IPS DF 4.7 (cell line): ENCODE measurements at regions not wholly inside any gene's neighbourhood (a gene's known extent, or its start where the extent isn't known, plus 50 kb on each side); places are given as distances from the start of the nearest gene placed in this dataset.

ENCODE experiments used
- DNase-seq: peaks from one replicate; pipeline ENCODE4 v3.0.0-alpha.2; 2013; ENCODE audit warnings: low spot score; ENCODE audit errors: extremely low read depth

GRCh38 chr17:68665373-68665772 is 64.2 kb upstream of the FAM20A start:
- DNase-seq = no peak

- DNase-seq = no peak
Measured at GRCh38 chr17:68662479-68662878, 61.3 kb upstream of the FAM20A start.

- DNase-seq = no peak
Measured at GRCh38 chr17:68662037-68662432, 60.9 kb upstream of the FAM20A start.

- DNase-seq = no peak
Measured at GRCh38 chr17:68661265-68662036, 60.3 kb upstream of the FAM20A start.

- no peak for DNase-seq
Measured at GRCh38 chr17:68660302-68660701, 59.1 kb upstream of the FAM20A start.

GRCh38 chr17:68658999-68659780 is 58.0 kb upstream of the FAM20A start:
- DNase-seq = no peak

GRCh38 chr17:68657576-68657975 is 56.4 kb upstream of the FAM20A start:
- DNase-seq = no peak

- no peak for DNase-seq
Measured at GRCh38 chr17:68657166-68657565, 56.0 kb upstream of the FAM20A start.

GRCh38 chr17:68656666-68657065 is 55.5 kb upstream of the FAM20A start:
- DNase-seq = no peak
